T1000 (cell line): ENCODE measurements at regions not wholly inside any gene's neighbourhood (a gene's known extent, or its start where the extent isn't known, plus 50 kb on each side); places are given as distances from the start of the nearest gene placed in this dataset.
A peak's percentile ranks its signal among the peaks of the same experiment; 100 is the strongest.
"Not testable (repeated sequence)": the region's sequence is repeated elsewhere in the genome, so short reads cannot be mapped to it uniquely, and the experiment has no call there.

Experiments
- DNase-seq: peaks from one replicate; lab custom pipeline; 2025; ENCODE audit warnings: mixed read lengths; lab: John Stamatoyannopoulos, UW

DNA sequence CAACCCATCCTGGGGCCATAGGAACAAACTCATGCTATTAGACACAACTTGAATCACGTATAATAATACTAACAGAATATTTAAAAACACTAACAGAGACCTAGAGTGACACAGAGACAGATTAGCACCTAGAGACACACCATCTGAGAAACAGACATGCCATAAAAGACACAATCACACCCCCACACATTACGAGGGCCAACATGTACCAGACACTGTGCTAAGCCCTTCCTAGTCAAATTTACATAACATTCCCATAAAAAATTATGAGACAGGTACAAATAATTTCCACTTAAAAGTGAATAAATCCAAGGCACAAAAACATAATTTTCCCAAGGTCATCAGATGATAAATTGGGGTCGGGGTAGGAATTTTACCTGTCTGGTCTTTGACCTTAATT lies 141.1 kb upstream of the PRSS16 start:
- DNase-seq, result no peak

DNA sequence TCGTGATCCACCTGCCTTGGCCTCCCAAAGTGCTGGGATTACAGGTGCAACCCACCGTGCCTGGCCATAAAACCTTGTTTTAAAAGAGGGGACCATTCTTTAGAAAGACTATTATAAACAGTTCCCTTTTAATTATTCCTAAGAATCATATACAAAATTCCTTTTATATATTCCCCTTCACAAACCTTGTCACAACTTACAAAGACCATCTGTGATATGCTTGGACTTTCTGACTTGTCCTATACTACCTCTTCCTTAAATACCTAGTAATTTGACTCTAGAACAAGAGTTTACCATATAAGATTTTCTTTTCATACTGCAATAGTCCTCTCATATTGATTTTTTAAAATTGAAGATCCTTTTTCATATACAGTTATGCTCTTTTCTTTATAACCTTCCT lies 135.8 kb upstream of the PRSS16 start:
- no peak for DNase-seq

DNA sequence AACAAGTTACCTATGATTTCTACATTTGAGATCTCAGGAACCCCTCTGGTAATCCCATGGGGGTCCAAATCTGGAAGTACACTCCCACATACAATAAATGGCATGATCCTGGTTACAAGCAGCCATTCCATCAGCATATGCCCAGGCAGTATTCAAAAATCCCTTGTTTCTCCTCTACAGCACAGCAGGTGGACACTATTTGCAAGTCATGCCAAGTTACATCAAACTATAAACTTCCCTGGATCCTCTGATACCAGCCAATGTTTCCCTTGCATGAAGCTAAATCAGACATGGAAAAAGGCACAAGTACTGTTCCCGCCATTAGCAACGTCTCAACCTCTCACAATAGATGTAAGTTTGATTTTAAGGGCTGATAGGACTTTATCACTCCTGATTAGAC lies 134.5 kb upstream of the PRSS16 start:
- no peak for DNase-seq

DNA sequence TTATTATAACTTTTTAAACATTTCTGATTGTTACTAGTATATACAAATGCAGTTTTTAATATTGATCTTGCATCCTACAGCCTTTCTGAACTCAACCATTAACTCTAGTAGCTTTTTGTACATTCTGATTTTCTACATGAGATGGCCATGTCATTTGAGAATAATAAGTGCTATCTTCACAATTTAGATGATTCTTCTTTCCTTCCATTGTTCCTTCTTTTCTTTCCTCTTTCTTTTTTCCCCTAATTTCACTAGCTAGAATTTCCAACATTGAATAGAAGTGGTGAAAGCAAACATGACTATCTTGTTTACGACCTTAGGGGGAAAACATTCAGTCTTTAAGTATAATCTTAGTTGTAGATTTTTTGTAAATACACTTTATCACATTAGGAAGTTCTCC lies 128.2 kb upstream of the PRSS16 start:
- DNase-seq, result no peak

DNA sequence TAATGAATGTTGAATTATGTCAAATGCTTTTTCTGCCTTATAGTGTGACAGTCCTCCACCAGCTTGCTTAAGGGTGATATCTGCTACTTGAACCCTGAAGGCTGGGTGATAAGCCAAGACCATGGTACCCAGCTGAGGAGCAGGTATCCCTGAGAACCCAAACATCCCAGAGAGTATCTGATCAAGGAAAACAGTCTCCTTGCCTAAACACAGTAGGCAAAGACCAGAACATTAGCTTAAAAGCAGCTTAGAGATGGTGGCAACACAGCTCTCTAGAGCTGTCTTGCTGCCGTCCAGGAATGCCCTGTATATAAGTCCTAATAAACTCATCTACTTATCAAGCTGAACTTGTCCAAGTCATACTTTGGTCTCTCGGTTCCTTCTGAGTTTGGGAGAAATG lies 127.7 kb upstream of the PRSS16 start:
- no peak for DNase-seq

DNA sequence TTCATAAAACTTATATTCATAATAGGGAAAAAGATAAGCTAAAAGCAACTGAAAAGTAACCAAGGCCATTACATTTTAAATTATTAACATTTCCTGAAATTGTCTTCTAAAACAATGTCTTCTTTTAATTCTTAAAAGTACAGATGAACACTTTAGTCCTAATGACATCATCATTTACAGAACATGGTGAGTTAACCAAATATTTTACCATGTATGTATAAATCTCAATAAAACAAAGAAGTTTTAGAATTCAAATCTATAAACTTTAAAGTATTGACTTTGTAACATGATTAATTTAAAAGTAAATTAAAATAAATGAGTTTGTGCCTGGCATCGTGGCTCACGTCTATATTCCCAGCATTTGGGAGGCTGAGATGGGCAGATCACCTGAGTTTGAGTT lies 125.9 kb upstream of the PRSS16 start:
- DNase-seq, result no peak

DNA sequence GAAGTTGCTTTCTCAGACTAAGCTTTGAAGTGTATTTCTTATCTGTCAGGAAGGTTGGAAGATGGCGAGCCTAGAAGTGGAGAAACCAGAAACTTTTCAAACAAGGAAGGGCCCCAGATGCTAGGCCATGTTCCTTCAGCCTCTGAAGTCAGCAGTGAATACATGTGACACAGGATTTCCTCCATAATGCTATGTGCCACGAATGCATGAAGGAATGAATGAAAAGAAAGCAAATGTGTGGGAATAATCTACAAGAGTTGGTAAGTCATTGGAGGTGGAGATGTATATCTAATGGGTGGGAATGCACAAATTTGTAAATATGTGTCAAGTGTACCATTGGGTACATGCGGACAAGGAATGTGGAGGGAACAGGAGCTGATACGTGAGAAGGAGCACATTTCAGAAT lies 123.2 kb upstream of the PRSS16 start:
- no peak for DNase-seq

DNA sequence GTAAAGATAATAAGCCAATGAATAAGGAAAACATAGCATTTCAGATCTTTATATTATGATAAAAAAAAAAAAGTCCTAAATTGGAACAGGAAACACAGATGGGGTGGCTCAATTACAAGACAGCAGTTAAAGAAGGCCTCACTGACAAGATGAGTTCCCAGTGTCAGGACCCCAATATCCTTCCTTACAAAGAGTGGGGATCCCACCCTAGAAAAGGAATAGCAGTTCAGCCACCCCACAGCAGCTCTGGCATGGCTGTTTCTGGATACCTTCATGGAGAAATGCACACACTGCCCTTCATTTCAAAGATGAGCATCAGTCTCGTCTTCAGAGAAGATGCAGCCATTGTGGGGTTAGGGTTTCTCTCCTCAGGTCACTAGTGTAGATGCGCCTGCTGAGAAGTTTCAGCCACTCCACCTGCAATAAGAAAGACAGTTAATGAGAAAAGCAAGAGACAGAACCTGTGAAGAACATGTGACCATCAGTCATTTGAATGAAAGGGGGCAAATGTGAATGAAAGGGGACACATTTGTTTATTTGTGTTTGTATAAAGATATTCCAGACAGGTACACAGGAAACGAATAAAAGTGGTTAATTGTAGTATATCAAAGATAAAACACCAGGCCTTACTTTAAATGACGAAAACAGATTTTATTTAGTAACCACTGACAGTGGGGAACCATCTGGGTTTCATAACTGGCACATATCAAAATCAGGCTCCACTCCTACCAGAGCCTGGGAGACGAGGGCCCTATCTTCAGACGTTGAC lies 121.3 kb upstream of the PRSS16 start:
- no peak for DNase-seq

DNA sequence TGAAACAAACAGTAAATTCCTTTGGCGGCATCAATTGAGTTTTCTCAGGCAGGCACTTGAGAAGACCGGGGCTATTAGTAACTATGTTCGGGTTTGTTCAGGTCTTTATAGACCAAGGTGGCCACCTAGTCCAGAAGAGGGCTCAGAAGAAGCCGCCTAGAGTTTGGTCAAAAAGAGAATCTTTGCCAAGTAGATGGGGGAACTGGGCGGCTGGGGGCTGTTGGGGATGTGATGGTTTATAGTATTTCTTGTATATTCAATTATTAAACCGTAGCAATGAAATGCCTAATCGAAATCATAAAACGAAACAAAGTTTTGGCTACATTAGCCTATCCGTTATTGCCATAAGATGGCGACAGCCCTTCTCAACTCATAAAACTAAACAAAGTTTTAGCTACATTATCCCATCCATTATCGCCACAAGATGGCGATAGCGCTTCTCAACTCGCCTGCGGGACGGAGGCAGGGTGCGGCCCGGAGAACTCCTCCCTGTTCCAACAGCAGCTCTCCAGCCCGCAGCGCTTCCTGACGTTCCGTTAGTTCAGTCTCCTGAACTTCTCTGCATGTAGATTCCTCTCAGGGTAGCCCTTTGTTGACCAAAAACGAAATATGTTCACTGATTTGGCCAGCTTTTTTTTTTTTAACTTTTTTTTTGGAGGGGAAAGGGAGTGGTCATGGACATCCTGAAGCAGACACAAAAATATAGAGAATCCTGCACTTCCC lies 120.5 kb upstream of the PRSS16 start:
- peak; percentile 74 for DNase-seq

DNA sequence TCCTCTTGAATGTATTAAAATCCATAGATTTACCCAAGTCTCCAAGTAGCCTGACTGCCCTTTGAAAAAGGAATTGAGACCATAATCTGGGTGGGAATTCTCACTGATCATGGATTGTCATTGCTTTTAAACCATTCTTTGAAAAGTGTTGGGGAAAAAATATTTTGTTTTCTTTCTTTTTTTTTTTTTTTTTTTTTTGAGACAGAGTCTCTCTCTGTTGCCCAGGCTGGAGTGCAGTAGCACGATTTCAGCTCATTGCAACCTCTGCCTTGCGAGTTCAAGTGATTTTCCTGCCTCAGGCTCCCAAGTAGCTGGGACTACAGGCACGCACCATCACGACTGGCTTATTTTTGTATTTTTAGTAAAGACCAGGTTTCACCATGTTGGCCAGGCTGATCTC lies 119.6 kb upstream of the PRSS16 start:
- not testable (repeated sequence) for DNase-seq

DNA sequence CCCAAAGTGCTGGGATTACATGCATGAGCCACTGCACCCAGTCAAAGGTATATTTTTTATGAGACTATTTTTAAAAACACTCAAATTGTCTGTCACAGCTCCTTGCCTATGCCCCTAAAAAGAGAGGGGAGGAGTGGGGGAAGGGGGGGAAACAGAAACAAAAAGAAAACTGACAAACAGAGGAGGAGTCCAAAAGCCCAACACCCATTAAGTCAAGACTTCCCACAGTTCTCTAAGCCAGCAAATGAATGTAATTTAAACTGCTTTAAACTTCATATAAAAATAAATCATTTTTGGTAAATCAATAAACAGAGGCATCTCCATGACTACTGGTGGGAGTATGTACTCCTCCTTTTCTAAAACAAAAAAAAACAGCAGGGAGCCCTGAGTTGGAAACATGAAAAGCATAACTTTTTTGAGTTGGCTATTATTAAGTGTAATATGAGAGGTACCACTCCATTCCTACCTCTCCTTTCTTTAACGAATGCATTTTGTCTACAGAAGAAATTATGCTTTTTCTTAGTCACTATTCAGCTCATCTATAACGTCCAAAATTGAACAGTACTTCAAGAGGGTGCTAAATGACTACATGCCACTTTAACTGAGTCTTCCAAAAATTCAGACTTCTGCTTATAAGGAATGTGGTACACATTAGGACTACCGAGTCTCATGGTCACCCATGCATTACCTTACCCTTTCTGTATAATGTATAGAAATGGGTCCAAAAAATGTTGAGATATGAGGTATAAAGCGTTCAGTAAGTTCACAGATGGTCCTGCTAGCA lies 119.0 kb upstream of the PRSS16 start:
- no peak for DNase-seq

DNA sequence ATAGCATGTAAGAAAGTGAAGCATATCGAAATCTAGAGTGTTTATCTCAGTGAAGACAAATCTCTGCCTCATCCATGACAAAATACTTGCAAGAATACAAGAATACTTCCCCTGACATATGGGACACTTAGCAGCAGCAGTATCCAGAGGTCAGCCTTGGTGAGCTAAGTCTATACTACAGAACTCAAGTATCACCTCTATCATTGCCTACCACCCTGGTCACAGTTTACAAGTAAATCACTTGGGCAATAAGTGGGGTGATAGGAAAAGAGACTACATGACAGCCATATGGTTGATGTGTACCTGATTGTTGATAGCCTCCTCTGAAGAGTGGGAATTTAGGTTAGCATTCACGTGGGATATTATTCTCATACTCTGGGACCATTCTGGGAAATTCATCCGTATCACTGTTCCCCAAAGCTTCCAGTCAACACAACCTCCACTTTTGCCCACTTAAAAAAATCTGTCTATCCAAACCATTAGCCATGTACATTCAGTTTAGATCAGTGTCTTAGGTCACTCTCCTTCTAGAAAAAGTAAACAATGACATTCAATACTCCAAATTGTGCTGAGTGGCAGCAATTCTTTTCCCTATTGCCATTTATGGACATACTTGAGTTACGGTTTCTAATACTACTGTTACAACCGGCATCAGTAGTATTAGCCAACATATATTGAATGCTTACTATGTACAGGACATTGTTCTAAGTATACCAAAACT lies 118.2 kb upstream of the PRSS16 start:
- no peak for DNase-seq

DNA sequence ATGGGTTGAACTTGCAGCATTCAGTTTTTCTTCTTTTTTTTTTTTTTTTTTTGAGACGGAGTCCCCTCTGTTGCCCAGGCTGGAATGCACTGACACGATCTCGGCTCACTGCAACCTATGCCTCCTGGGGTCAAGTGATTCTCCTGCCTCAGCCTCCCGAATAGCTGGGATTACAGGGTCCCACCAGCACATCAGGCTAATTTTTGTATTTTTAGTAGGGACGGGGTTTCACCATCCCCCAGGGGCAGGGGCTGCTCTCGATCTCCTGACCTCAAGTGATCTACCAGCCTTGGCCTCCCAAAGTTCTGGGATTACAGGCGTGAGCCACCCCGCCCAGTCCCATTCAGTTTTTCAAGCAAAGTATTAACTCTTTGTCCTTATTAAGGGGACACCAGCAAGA lies 117.6 kb upstream of the PRSS16 start:
- no peak for DNase-seq

DNA sequence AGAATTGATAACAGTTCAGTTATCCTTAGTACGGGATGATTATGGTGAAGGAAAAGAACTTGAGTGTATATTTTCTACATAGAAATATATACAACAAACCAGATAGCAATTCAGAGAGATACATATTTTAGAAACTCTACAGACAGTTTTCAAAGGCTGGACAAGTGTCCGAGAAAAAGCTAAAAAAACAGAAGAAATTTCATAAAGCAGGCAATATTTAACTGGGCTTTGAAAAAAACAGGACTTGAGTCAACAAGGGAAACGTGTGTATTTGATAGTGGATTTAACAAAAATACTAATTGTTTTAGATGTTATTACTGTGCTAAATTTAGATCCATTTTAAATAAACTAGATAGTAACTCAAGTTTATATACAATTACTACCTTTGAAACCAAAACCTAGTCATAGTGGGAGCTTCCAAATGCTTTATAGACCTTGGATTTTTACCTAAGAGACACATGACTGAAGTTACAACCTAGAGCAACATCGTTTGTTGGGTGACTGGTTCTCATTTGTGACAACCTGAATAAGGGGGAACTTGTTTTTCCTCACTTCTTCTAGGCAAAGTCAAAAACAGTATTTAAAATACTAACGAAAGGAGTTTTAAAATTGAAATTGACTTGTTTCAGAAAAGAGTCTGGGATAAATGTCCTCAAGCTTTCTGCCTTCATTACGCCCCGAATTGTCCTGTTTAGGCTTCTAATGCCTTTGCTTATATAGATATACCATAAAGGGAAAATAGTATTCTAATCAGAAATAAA lies 116.7 kb upstream of the PRSS16 start:
- no peak for DNase-seq

DNA sequence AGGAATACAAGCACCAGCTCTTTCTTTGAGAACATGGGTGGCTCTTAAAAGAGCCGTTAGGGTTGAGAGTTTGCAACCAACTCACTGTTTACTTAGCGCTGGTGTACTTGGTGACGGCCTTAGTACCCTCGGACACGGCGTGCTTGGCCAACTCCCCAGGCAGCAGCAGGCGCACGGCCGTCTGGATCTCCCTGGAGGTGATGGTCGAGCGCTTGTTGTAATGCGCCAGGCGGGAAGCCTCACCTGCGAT lies 115.3 kb upstream of the PRSS16 start:
- DNase-seq, result not testable (repeated sequence)

DNA sequence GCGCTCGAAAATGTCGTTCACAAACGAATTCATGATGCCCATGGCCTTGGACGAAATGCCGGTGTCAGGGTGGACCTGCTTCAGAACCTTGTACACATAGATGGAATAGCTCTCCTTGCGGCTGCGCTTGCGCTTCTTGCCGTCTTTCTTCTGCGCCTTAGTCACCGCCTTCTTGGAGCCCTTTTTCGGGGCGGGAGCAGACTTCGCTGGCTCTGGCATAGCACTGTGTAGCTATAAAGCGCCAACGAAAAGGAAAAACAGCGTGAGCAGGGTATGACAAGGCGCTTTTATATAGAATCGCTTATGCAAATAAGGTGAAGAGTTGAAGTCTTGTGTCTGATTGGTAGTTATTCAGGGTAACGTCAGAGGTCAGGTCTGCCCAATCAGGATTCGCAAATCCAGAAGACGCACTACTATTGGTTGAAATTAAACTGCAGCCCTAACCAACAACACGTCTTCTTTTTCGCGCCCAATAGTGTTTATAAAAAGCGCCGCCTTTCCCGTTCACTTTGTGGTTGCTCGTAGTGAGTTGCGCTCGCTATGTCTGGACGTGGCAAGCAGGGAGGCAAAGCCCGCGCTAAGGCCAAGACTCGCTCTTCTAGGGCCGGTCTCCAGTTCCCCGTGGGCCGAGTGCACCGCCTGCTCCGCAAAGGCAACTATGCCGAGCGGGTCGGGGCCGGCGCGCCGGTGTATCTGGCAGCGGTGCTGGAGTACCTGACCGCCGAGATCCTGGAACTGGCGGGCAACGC lies 114.8 kb upstream of the PRSS16 start:
- peak; percentile 99 for DNase-seq

DNA sequence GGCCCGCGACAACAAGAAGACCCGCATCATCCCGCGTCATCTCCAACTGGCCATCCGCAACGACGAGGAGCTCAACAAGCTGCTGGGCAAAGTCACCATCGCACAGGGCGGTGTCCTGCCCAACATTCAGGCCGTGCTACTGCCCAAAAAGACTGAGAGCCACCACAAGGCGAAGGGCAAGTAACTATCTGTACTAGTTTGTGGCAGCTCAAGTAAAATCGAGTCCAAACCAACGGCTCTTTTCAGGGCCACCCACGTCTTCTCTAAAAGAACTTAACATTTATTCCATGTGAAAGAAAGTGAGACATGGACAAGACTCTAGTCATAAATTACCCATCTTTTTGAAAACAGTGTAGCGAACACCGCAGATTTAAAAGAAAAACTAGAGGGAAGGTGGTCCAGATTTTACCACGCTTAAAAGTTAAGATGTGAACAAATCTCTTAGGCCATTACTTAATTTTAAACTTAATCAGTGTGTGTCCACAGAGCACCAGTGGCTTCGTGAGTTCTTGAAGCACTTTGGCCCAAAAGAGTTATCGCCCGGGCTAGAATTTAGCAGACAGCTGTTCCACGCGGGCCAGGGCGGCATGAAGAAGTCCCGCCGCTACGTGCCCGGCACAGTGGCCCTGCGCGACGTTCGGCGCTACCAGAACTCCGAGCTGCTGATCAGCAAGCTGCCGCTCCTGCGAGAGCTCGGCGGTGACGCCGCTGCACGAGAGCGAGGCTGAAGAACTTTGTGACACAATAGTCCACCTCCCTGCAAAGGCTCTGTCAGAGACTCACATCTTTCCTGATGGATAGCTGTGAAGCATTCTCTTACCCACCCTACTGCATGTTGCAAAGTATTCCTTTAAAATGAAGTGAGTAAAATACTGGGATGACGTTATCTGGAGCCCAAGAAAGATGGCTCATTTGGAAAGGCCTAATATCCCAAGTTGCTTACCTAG lies 113.9 kb upstream of the PRSS16 start:
- peak; percentile 53 for DNase-seq

DNA sequence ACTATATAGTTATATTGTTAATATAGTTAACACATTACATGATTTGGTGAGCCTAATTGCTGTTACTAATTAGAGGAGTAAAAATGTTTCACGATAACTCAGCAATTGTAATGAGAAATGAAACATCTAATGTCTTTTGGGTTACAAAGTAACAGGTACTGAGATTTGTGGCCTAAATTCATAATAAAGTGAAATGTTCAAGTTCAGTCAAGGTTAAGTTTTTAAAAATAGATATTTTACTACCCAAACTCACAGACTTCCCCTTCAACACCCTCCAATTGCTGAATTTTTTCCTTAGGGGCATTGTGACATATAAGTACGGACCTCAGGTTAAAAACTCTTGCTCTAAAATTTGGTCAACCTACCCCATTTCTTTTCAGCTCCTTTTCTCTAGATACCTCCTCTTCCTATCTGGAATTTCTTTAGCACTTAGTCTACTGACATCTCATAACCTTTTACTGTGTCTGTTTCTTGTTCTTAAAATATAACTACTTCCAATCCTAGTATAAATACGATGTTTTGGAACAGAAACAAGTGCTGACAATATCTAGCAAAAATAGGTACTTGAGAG lies 112.3 kb upstream of the PRSS16 start:
- no peak for DNase-seq

DNA sequence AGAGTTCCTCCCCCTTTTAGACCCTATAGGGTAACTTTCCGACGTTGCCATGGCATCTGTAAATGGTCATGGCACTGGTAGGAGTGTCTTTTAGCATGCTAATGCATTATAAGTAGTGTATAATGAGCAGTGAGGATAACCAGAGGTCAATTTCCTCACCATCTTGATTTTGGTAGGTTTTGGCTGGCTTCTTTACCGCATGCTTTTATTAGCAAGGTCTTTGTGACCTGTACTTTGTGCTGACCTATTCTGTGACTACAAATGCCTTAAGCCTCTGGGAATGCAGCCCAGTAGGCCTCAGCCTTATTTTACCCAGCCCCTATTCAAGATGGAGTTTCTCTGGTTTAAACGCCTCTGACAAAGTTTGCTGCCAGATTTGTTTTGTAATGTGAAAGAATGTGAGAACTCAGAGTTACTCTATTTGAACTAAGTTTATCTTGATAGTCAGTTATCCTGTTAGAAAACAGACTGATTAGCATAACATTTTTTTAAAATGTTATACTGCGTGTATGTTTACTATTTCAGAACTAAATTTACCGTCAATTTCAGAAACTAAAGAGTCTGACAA lies 111.3 kb upstream of the PRSS16 start:
- no peak for DNase-seq
